SK-N-SH (cell line): ENCODE measurements at regions not wholly inside any gene's neighbourhood (a gene's known extent, or its start where the extent isn't known, plus 50 kb on each side); places are given as distances from the start of the nearest gene placed in this dataset.

ENCODE experiments used
- CTCF ChIP-seq: fragments of 200-600 bp; sonication (generic); IDR thresholded peaks from 2 replicates; pipeline ENCODE4 v1.6.1; 2017; ENCODE audit warnings: antibody characterized with exemption, mild to moderate bottlenecking, moderate library complexity
- EP300 ChIP-seq, 2 experiments: IDR thresholded peaks; 2 replicates each; pipeline versions ENCODE4 v1.4.0 to v1.6.1; 2012; ENCODE audit warnings: borderline replicate concordance in 1 of 2, low read depth in 1 of 2, low read length in 1 of 2
- FOXM1 ChIP-seq: IDR thresholded peaks from 2 replicates; pipeline ENCODE4 v1.4.0; 2012; ENCODE audit warnings: low read depth, mild to moderate bottlenecking
- MAX ChIP-seq: IDR thresholded peaks from 2 replicates; pipeline ENCODE4 v1.4.0; 2012; ENCODE audit warnings: low read depth
- MEF2A ChIP-seq: IDR thresholded peaks from 2 replicates; pipeline ENCODE4 v1.4.0; 2012; ENCODE audit warnings: low read depth, borderline replicate concordance
- PBX3 ChIP-seq: IDR thresholded peaks from 2 replicates; pipeline ENCODE4; 2012
- RAD21 ChIP-seq: IDR thresholded peaks from 2 replicates; pipeline ENCODE4 v1.6.1; 2012; ENCODE audit warnings: mild to moderate bottlenecking, low read length
- RFX5 ChIP-seq: IDR thresholded peaks from 2 replicates; pipeline ENCODE4 v1.6.1; 2012; ENCODE audit warnings: mild to moderate bottlenecking, improper control_type of control experiment, low read length
- SMC3 ChIP-seq: IDR thresholded peaks from 2 replicates; pipeline ENCODE4 v1.6.1; 2012; ENCODE audit warnings: low read depth, low read length, improper control_type of control experiment
- YY1 ChIP-seq: IDR thresholded peaks from 2 replicates; pipeline ENCODE4 v1.4.0; 2012; ENCODE audit warnings: low read depth, mild to moderate bottlenecking

GRCh38 chr6:23418095-23418494, 707.9 kb upstream of the NRSN1 start:
- no peak for TF ChIP-seq YY1
- no peak for TF ChIP-seq RAD21
- no peak for TF ChIP-seq MAX
- no peak for TF ChIP-seq FOXM1
- TF ChIP-seq PBX3: no peak
- no peak for TF ChIP-seq CTCF
- no peak for TF ChIP-seq EP300 (IDR thresholded peaks at IDR 0.05; ENCODE audit: borderline replicate concordance in 1 of 2, low read depth in 1 of 2, low read length in 1 of 2)
- no peak for TF ChIP-seq SMC3
- TF ChIP-seq RFX5: no peak
- no peak for TF ChIP-seq MEF2A
